ENCODE measurements at regions not wholly inside any gene's neighbourhood (a gene's known extent, or its start where the extent isn't known, plus 50 kb on each side); places are given as distances from the start of the nearest gene placed in this dataset.
A peak's percentile ranks its signal among the peaks of the same experiment; 100 is the strongest.

- Histone ChIP-seq H3K27ac (ENCODE audit: insufficient read length, low read depth, low read length) (no peak overlapping the region), H3K27me3 (ENCODE audit: insufficient read depth, low read length) (no peaks in the 10 kb centered on the region; the same call in 1 of the 2 replicates), H2AFZ (ENCODE audit: low read length) (no peak overlapping the region), H3K14ac (ENCODE audit: insufficient read depth, low read length) (peak overlapping the region; percentile 2; the same call in 1 of the 2 replicates), H3T11ph (ENCODE audit: low read length) (no peak overlapping the region), H4K20me1 (ENCODE audit: control insufficient read depth, insufficient read depth, insufficient read length) (no peaks in the 10 kb centered on the region), H3K4me1 (ENCODE audit: insufficient read depth, low read length) (no peaks in the 10 kb centered on the region; the same call in 1 of the 2 replicates), H3K56ac (ENCODE audit: insufficient read length, low read depth, low read length) (no peak overlapping the region), H2AK5ac (ENCODE audit: insufficient read length, low read length) (no peak overlapping the region), H2BK20ac (ENCODE audit: low read depth, low read length, poor library complexity, severe bottlenecking) (no peak overlapping the region), H3K79me1 (ENCODE audit: insufficient read depth, low read depth, low read length, poor library complexity, severe bottlenecking) (no peaks in the 10 kb centered on the region), H3K4me2 (ENCODE audit: insufficient read depth, insufficient read length, low read length) (no peak overlapping the region), H3K9ac (ENCODE audit: extremely low read depth, insufficient read length, low read length) (no peak overlapping the region), H4K8ac (replicated peaks; ENCODE audit: insufficient read length, low read depth, low read length) (no peak overlapping the region), H2BK120ac (ENCODE audit: low read depth, low read length, poor library complexity, severe bottlenecking) (no peak overlapping the region), H2BK5ac (ENCODE audit: insufficient read length, low read length) (no peak overlapping the region), H3K4ac (ENCODE audit: low read depth, low read length) (no peak overlapping the region), H3K23ac (ENCODE audit: insufficient read length, low read depth, low read length) (no peak overlapping the region), H2BK15ac (ENCODE audit: low read depth, low read length) (no peak overlapping the region), H3K79me2 (ENCODE audit: insufficient read depth, low read length) (no peaks in the 10 kb centered on the region), H2BK12ac (ENCODE audit: insufficient read length, low read depth, low read length) (no peak overlapping the region), H3K9me3 (ENCODE audit: control insufficient read depth, low read depth, low read length) (no peaks in the 10 kb centered on the region), H3K23me2 (ENCODE audit: insufficient read length, low read depth, low read length, poor library complexity, severe bottlenecking) (peaks cover 6% of the 10 kb centered on the region), H3K18ac (ENCODE audit: insufficient read length, low read depth, low read length) (no peak overlapping the region), H4K91ac (ENCODE audit: insufficient read length, low read depth, low read length) (no peak overlapping the region), H4K5ac (ENCODE audit: insufficient read length, low read depth, low read length) (no peak overlapping the region)
- Mint-ChIP-seq H3K36me3 (ENCODE audit: insufficient read depth in 1 of 3, low read depth in 3 of 3) (no peaks in the 10 kb centered on the region), H3K9me3 (no peaks in the 10 kb centered on the region), H3K4me1 (peaks cover 27 to 30% of the 10 kb centered on the region in 2 experiments), H3K4me3 (peak overlapping the region in 1 of 2 experiments; percentile 24; a peak in 2 of 5 replicates), H3K27me3 (ENCODE audit: low read depth) (peaks cover 30% of the 10 kb centered on the region), H3K27ac (no peak overlapping the region; a peak in 1 of 7 replicates)
- no peak for DNase-seq
- no CpG with 5 or more reads among the region's 18 CpGs for WGBS (ENCODE audit: extremely low coverage, insufficient read length, low lambda C conversion rate)
- TF ChIP-seq CTCF (conservative IDR thresholded peaks at IDR 0.05) = no peak
Measured at GRCh38 chr2:64857581-64858471, 131.4 kb upstream of the SLC1A4 start.

Data from H9 (cell line).